ENCODE measurements at regions not wholly inside any gene's neighbourhood (a gene's known extent, or its start where the extent isn't known, plus 50 kb on each side); places are given as distances from the start of the nearest gene placed in this dataset.

DNA sequence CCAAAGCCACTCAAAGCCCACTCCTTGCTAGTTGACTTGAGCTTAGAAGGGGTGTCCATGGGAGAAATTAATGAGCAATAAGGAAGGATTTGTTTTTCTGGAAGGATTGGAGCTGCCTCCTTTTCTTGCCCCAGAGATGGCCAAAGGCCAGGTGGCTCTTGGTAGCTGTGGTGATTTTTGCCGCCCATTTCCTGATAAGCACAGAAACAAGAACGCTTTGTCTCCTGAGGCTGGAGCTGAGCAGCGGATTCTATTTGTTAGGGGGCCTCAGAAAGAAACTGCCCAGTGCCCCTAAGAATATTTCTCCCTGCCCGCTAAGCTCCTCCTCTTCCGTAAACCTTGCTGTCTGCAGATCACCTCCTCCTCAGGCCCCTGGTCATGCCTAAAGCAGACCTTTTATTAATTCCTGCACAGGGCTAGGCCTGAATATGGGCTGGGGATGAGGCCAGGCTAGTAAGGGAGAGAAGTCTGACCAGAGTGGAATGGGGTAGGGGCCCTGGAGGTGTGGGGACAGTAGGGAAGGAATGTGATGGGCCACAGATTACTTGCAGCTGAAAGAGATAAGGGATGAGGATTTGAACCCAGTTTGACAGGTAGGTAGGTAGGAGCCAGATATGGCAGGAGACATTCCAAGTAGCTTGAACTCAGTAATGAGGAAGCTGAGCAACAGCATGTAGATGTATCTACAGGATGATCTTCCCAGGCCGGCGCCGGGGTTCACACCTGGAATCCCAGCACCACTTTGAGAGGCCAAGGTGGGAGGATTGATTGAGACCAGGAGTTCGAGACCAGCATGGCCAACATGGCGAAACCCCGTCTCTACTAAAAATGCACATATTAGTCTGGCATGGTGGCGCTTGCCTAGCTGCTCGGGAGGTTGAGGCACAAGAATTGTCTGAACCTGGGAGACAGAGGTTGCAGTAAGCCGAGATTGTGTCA lies 71.2 kb upstream of the NAA20 start:
- no peak for TF ChIP-seq ISL1 (CRISPR knock-in tag; IDR thresholded peaks at IDR 0.05)
- no peak for TF ChIP-seq ZFP30 (CRISPR knock-in tag; IDR thresholded peaks at IDR 0.05)
- TF ChIP-seq SNAI2 (CRISPR knock-in tag; IDR thresholded peaks at IDR 0.05) = no peak
- TF ChIP-seq ARNTL (CRISPR knock-in tag; IDR thresholded peaks at IDR 0.05; ENCODE audit: borderline replicate concordance, low read depth) = no peak
- no peak for TF ChIP-seq RARB (CRISPR knock-in tag; IDR thresholded peaks at IDR 0.05)
- TF ChIP-seq TCF4 (CRISPR knock-in tag; IDR thresholded peaks at IDR 0.05; ENCODE audit: borderline replicate concordance) = no peak
- no peak for TF ChIP-seq CSDC2 (CRISPR knock-in tag; IDR thresholded peaks at IDR 0.05)
- TF ChIP-seq, protein P1, sequence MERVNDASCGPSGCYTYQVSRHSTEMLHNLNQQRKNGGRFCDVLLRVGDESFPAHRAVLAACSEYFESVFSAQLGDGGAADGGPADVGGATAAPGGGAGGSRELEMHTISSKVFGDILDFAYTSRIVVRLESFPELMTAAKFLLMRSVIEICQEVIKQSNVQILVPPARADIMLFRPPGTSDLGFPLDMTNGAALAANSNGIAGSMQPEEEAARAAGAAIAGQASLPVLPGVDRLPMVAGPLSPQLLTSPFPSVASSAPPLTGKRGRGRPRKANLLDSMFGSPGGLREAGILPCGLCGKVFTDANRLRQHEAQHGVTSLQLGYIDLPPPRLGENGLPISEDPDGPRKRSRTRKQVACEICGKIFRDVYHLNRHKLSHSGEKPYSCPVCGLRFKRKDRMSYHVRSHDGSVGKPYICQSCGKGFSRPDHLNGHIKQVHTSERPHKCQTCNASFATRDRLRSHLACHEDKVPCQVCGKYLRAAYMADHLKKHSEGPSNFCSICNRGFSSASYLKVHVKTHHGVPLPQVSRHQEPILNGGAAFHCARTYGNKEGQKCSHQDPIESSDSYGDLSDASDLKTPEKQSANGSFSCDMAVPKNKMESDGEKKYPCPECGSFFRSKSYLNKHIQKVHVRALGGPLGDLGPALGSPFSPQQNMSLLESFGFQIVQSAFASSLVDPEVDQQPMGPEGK (CRISPR knock-in tag; IDR thresholded peaks at IDR 0.05; ENCODE audit: borderline replicate concordance) = no peak
- no peak for TF ChIP-seq PPARA (CRISPR knock-in tag; IDR thresholded peaks at IDR 0.05; ENCODE audit: borderline replicate concordance)
- no peak for TF ChIP-seq ZNF8 (CRISPR knock-in tag; IDR thresholded peaks at IDR 0.05)
- TF ChIP-seq, protein P2, sequence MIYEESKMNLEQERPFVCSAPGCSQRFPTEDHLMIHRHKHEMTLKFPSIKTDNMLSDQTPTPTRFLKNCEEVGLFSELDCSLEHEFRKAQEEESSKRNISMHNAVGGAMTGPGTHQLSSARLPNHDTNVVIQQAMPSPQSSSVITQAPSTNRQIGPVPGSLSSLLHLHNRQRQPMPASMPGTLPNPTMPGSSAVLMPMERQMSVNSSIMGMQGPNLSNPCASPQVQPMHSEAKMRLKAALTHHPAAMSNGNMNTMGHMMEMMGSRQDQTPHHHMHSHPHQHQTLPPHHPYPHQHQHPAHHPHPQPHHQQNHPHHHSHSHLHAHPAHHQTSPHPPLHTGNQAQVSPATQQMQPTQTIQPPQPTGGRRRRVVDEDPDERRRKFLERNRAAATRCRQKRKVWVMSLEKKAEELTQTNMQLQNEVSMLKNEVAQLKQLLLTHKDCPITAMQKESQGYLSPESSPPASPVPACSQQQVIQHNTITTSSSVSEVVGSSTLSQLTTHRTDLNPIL (CRISPR knock-in tag; IDR thresholded peaks at IDR 0.05; ENCODE audit: low read depth) = no peak
- no peak for TF ChIP-seq ESRRG (CRISPR knock-in tag; IDR thresholded peaks at IDR 0.05)
- no peak for TF ChIP-seq GLIS3 (CRISPR knock-in tag; IDR thresholded peaks at IDR 0.05)
